Right atrium auricular region (tissue), 2 donors: ENCODE measurements at regions not wholly inside any gene's neighbourhood (a gene's known extent, or its start where the extent isn't known, plus 50 kb on each side); places are given as distances from the start of the nearest gene placed in this dataset.
"Not testable (repeated sequence)": the region's sequence is repeated elsewhere in the genome, so short reads cannot be mapped to it uniquely, and the experiment has no call there.

Source experiments
- DNase-seq: peaks from one replicate; pipeline ENCODE4 v3.0.0-alpha.2; 2019; ENCODE audit warnings: low spot score
- H3K27ac ChIP-seq, 2 donors: fragments of 200-600 bp; sonication (generic); 1 replicate in 1 of 2; 2 replicates in 1 of 2; pipeline ENCODE4 v1.5.1; 2016 to 2019
- H3K27me3 ChIP-seq, 2 donors: fragments of 200-600 bp; sonication (generic); one replicate each; pipeline versions ENCODE4 v1.5.1 to v1.6.0; 2017 to 2019
- H3K36me3 ChIP-seq: fragments of 200-600 bp; sonication (generic); one replicate; pipeline ENCODE4 v1.5.1; 2016
- H3K4me1 ChIP-seq, 2 donors: fragments of 200-600 bp; sonication (generic); one replicate each; pipeline versions ENCODE4 v1.5.1 to v1.6.0; 2017 to 2019
- H3K4me3 ChIP-seq, 2 donors: fragments of 200-600 bp; sonication (generic); 1 replicate in 1 of 2; 2 replicates in 1 of 2; pipeline ENCODE4 v1.5.1; 2017 to 2019; ENCODE audit warnings: mild to moderate bottlenecking in 1 of 2, moderate library complexity in 1 of 2
- H3K9me3 ChIP-seq, 2 donors: fragments of 200-600 bp; sonication (generic); one replicate each; pipeline ENCODE4 v1.5.1; 2019
- TF ChIP-seq, protein P1 (sequence below), 2 donors: fragments of 200-600 bp; sonication (generic); IDR thresholded peaks; one replicate each; pipeline ENCODE4 v1.5.1; 2019; ENCODE audit warnings: antibody characterized with exemption in 2 of 2

- Histone ChIP-seq H3K27ac (no peak overlapping the region), H3K4me3 (no peak overlapping the region), H3K27me3 (no peaks in the 10 kb centered on the region), H3K36me3 (peaks cover 82% of the 10 kb centered on the region), H3K9me3 (no peaks in the 10 kb centered on the region), H3K4me1 (peaks cover 0 to 20% of the 10 kb centered on the region in 2 donors)
- TF ChIP-seq, protein P1, sequence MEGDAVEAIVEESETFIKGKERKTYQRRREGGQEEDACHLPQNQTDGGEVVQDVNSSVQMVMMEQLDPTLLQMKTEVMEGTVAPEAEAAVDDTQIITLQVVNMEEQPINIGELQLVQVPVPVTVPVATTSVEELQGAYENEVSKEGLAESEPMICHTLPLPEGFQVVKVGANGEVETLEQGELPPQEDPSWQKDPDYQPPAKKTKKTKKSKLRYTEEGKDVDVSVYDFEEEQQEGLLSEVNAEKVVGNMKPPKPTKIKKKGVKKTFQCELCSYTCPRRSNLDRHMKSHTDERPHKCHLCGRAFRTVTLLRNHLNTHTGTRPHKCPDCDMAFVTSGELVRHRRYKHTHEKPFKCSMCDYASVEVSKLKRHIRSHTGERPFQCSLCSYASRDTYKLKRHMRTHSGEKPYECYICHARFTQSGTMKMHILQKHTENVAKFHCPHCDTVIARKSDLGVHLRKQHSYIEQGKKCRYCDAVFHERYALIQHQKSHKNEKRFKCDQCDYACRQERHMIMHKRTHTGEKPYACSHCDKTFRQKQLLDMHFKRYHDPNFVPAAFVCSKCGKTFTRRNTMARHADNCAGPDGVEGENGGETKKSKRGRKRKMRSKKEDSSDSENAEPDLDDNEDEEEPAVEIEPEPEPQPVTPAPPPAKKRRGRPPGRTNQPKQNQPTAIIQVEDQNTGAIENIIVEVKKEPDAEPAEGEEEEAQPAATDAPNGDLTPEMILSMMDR (IDR thresholded peaks at IDR 0.05), result no peak
- DNase-seq, result no peak
These were observed 65.6 kb upstream of the EDEM3 start for GRCh38 chr1:184820218-184820750.

GRCh38 chr1:184818646-184819045 lies 64.0 kb upstream of the EDEM3 start:
- TF ChIP-seq, protein P1 (IDR thresholded peaks at IDR 0.05), result no peak
- H3K36me3 ChIP-seq, result peaks cover 81% of the 10 kb centered on the region
- H3K4me3 ChIP-seq, result no peak overlapping the region
- H3K27ac ChIP-seq, result no peak overlapping the region
- no peaks in the 10 kb centered on the region for H3K27me3 ChIP-seq
- H3K9me3 ChIP-seq, result no peaks in the 10 kb centered on the region
- H3K4me1 ChIP-seq, result peaks cover 0 to 9% of the 10 kb centered on the region in 2 donors
- DNase-seq, result no peak

DNA sequence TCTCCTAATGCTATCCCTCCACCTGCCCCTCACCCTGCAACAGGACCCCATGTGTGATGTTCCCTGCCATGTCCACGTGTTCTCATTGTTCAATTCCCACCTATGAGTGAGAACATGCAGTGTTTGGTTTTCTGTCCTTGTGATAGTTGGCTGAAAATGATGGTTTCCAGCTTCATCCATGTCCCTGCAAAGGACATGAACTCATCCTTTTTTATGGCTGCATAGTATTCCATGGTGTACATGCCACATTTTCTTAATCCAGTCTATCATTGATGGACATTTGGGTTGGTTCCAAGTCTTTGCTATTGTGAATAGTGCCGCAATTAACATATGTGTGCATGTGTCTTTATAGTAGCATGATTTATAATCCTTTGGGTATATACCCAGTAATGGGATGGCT lies 62.3 kb upstream of the EDEM3 start:
- H3K4me3 ChIP-seq, H3K9me3 ChIP-seq, DNase-seq, H3K4me1 ChIP-seq, H3K27me3 ChIP-seq, H3K27ac ChIP-seq: not testable (repeated sequence)
- H3K36me3 ChIP-seq, result peaks cover 73% of the 10 kb centered on the region

- DNase-seq, result no peak
- no peaks in the 10 kb centered on the region for H3K27me3 ChIP-seq
- H3K4me1 ChIP-seq, result peaks cover 0 to 12% of the 10 kb centered on the region in 2 donors
- H3K36me3 ChIP-seq, result peaks cover 51% of the 10 kb centered on the region
- no peak overlapping the region for H3K27ac ChIP-seq
- TF ChIP-seq, protein P1 (IDR thresholded peaks at IDR 0.05), result no peak
- no peak overlapping the region for H3K4me3 ChIP-seq
- H3K9me3 ChIP-seq, result no peaks in the 10 kb centered on the region
These were observed 59.0 kb upstream of the EDEM3 start for GRCh38 chr1:184813528-184814089.

DNA sequence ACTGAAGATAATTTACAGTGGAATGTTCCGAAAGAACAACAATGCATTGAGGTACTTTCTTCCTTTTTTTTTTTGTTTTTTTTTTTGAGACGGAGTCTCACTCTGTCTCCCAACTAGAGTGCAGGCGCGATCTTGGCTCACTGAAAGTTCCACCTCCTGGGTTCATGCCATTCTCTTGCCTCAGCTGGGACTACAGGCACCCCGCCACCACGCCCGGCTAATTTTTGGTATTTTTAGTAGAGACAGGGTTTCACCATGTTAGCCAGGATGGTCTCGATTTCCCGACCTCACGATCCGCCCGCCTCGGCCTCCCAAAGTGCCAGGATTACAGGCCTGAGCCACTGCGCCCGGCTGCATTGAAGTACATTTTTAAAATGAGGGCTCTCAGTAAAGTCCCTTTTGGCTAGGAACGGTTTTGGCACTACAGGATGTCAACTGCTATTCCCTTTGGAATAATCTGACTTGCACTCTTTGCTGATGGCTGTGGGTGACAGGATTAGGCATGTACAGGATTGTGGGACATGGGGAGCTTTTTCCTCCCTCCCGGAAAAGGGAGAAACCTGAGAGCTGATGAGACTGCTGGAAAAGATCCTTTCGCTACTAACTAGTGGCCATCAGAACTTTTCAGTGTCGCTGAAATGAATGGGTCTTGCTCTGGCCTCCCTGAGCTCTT lies 56.9 kb upstream of the EDEM3 start:
- H3K36me3 ChIP-seq, result peaks cover 53% of the 10 kb centered on the region

GRCh38 chr1:184810735-184811343 lies 56.2 kb upstream of the EDEM3 start:
- DNase-seq, result no peak
- peaks cover 48% of the 10 kb centered on the region for H3K36me3 ChIP-seq
- H3K9me3 ChIP-seq, result no peaks in the 10 kb centered on the region
- TF ChIP-seq, protein P1 (IDR thresholded peaks at IDR 0.05), result no peak
- H3K4me1 ChIP-seq, result peaks cover 0 to 12% of the 10 kb centered on the region in 2 donors
- no peak overlapping the region for H3K4me3 ChIP-seq
- no peaks in the 10 kb centered on the region for H3K27me3 ChIP-seq
- H3K27ac ChIP-seq, result peak overlapping the region; percentile 55 to 62

More for the DNA sequence above, 56.9 kb upstream of the EDEM3 start:
- no peak for DNase-seq
- H3K27ac ChIP-seq, result peak overlapping the region; percentile 55 to 62
- H3K9me3 ChIP-seq, result no peaks in the 10 kb centered on the region
- no peaks in the 10 kb centered on the region for H3K27me3 ChIP-seq
- TF ChIP-seq, protein P1 (IDR thresholded peaks at IDR 0.05), result no peak
- H3K4me3 ChIP-seq, result no peak overlapping the region
- H3K4me1 ChIP-seq, result peaks cover 0 to 12% of the 10 kb centered on the region in 2 donors
